GM12878 (cell line): ENCODE measurements at regions not wholly inside any gene's neighbourhood (a gene's known extent, or its start where the extent isn't known, plus 50 kb on each side); places are given as distances from the start of the nearest gene placed in this dataset.

Experiments used
- ATAC-seq: fragments of 200-7000 bp; cut with Tn5 transposase; 3 replicates; pipeline ENCODE4 v1.9.1; 2020; ENCODE audit warnings: mild to moderate bottlenecking, moderate library complexity
- BruUV-seq: library from RNA; stranded (reverse); fragments of 400-500 nt; replicated peaks from 2 replicates; lab custom pipeline; 2021; lab: Mats Ljungman, UMichigan
- CTCF ChIA-PET: fragments of 300-600 bp; sonication (Branson Sonifier 250); formaldehyde crosslinking; extraction: SDS; loops from one replicate; lab custom pipeline; 2021; ENCODE audit warnings: inconsistent platforms; lab: Yijun Ruan, JAX
- POLR2A ChIA-PET: fragments of 350-600 bp; formaldehyde crosslinking; extraction: SDS; loops from one replicate; lab custom pipeline; 2021; ENCODE audit warnings: inconsistent platforms; lab: Charles Lee
- RAD21 ChIA-PET: fragments of 300-600 bp; sonication (Branson Sonifier 250); formaldehyde crosslinking; loops from one replicate; lab custom pipeline; 2023; ENCODE audit warnings: antibody characterized with exemption; ENCODE audit not compliant: unreplicated experiment; lab: Charles Lee
- SMC1A ChIA-PET: fragments of 300-600 bp; sonication (Branson Sonifier 250); formaldehyde crosslinking; loops from one replicate; lab custom pipeline; 2023; ENCODE audit not compliant: unreplicated experiment, uncharacterized antibody; lab: Charles Lee
- DNase-seq: peaks from one replicate; pipeline ENCODE4 v3.0.0-alpha.2; 2011; ENCODE audit warnings: low read depth, low spot score
- FAIRE-seq: peaks from 3 replicates; lab custom pipeline; 2011; peaks lifted over from hg19 to GRCh38; lab: Jason Lieb, UNC
- H2AFZ ChIP-seq: 2 replicates; pipeline ENCODE4 v1.6.0; 2011; ENCODE audit warnings: low read depth, low read length, control low read depth; ENCODE audit not compliant: control insufficient read depth
- H3K27ac ChIP-seq: 2 replicates; pipeline ENCODE4 v1.5.1; 2011; ENCODE audit warnings: control low read depth; ENCODE audit not compliant: control insufficient read depth, insufficient read depth
- H3K27me3 ChIP-seq, 2 experiments: replicated peaks in 1 of 2; 2 replicates each; pipeline versions ENCODE4 v1.6.0 to v1.6.1; 2011; ENCODE audit warnings: low read length in 1 of 2; ENCODE audit not compliant: control insufficient read depth in 2 of 2, insufficient read depth in 2 of 2
- H3K36me3 ChIP-seq, 2 experiments: 2 replicates each; pipeline ENCODE4 v1.5.1; 2011; ENCODE audit warnings: low read length in 1 of 2; ENCODE audit not compliant: control insufficient read depth in 2 of 2, insufficient read depth in 2 of 2
- H3K4me1 ChIP-seq: 2 replicates; pipeline ENCODE4 v1.6.1; 2011; ENCODE audit warnings: mild to moderate bottlenecking, low read length, moderate library complexity, mixed read lengths; ENCODE audit not compliant: control insufficient read depth, insufficient read depth
- H3K4me2 ChIP-seq: 2 replicates; pipeline ENCODE4 v1.6.0; 2011; ENCODE audit warnings: control low read depth; ENCODE audit not compliant: control insufficient read depth, insufficient read depth
- H3K4me3 ChIP-seq: fragments of 200-600 bp; sonication (generic); 2 replicates; pipeline ENCODE4 v1.5.1; 2016
- H3K79me2 ChIP-seq: 2 replicates; pipeline ENCODE4 v1.6.0; 2011; ENCODE audit warnings: low read length; ENCODE audit not compliant: control insufficient read depth, insufficient read depth
- H3K9ac ChIP-seq: 2 replicates; pipeline ENCODE4 v1.8.0; 2011; ENCODE audit warnings: low read length, control low read depth, mixed read lengths; ENCODE audit not compliant: control insufficient read depth, insufficient read depth
- H3K9me3 ChIP-seq: replicated peaks from 3 replicates; pipeline ENCODE4 v1.5.1; 2011; ENCODE audit warnings: mild to moderate bottlenecking, low read length; ENCODE audit not compliant: control insufficient read depth, insufficient read depth
- H4K20me1 ChIP-seq: 2 replicates; pipeline ENCODE4 v1.6.0; 2011; ENCODE audit not compliant: control insufficient read depth, insufficient read depth
- E4F1 ChIP-seq: fragments of 450-650 bp; IDR thresholded peaks from 2 replicates; pipeline ENCODE4 v1.6.1; 2018; ENCODE audit warnings: borderline replicate concordance, mild to moderate bottlenecking; ENCODE audit not compliant: partially characterized antibody
- MLLT1 ChIP-seq: fragments of 450-650 bp; IDR thresholded peaks from 2 replicates; pipeline ENCODE4 v1.6.1; 2016; ENCODE audit warnings: mild to moderate bottlenecking
- PBX3 ChIP-seq: IDR thresholded peaks from 2 replicates; pipeline ENCODE4 v1.6.1; 2011; ENCODE audit warnings: mild to moderate bottlenecking, low read depth, low read length, moderate library complexity; ENCODE audit not compliant: insufficient replicate concordance
- RAD51 ChIP-seq: fragments of 450-650 bp; IDR thresholded peaks from 2 replicates; pipeline ENCODE4 v1.6.1; 2016; ENCODE audit warnings: moderate library complexity, mild to moderate bottlenecking, inconsistent platforms
- SIN3A ChIP-seq: IDR thresholded peaks from 2 replicates; pipeline ENCODE4 v1.6.1; 2012; ENCODE audit warnings: low read depth, low read length, improper control_type of control experiment
- SPI1 ChIP-seq: IDR thresholded peaks from 2 replicates; pipeline ENCODE4 v1.6.1; 2011; ENCODE audit warnings: low read depth, mild to moderate bottlenecking, low read length, moderate library complexity, borderline replicate concordance; ENCODE audit not compliant: insufficient read depth
- YY1 ChIP-seq: IDR thresholded peaks from 2 replicates; pipeline ENCODE4 v1.6.1; 2011; ENCODE audit warnings: low read depth, mild to moderate bottlenecking, low read length
- ZNF592 ChIP-seq: fragments of 450-650 bp; IDR thresholded peaks from 2 replicates; pipeline ENCODE4 v1.6.1; 2017; ENCODE audit warnings: mild to moderate bottlenecking, moderate library complexity
- WGBS: methylation state at CpG from one replicate; pipeline ENCODE4 v1.1.6; 2016; ENCODE audit warnings: low lambda C conversion rate; ENCODE audit not compliant: insufficient replicate concordance, insufficient coverage; ENCODE audit errors: missing lambda C conversion rate; 5-methylcytosine and 5-hydroxymethylcytosine counted together
- in situ Hi-C: fragments of 300-500 bp; cut with MboI; formaldehyde crosslinking; loops from 9 replicates; pipeline ENCODE4 v1.14.3; 2018; ENCODE audit warnings: mixed read lengths
- intact Hi-C: fragments of 100-400 bp; cut with micrococcal nuclease; formaldehyde crosslinking; loops from one replicate; pipeline ENCODE4 v1.14.2; 2022; ENCODE audit not compliant: unreplicated experiment

DNA sequence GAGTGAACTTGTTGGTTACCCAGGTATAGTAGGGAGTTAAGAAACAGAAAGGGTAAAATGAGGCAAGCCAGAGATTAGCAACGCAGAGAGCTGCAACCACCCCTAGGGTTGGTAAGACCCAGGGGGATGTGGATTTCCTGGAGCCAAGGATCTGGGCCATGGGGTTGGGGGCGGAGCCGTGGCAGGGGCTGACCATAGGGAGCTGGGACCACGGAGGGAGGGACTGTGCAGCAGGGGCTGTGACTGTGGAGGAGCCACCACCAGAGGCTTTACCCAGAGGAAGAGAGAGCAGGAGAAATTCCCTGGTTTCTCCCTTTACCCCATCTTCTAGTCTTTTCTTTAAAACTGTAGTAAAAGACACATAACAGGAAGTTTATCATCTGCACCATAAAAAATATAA, 58.6 kb upstream of the BAIAP2L1 start:
- no peak overlapping the region for H3K4me2 ChIP-seq
- ATAC-seq = no peak
- no peaks in the 10 kb centered on the region; a peak in 1 of 4 replicates for H3K27me3 ChIP-seq
- POLR2A ChIA-PET = no interaction called here
- SMC1A ChIA-PET = no interaction called here
- H4K20me1 ChIP-seq = no peaks in the 10 kb centered on the region
- CTCF ChIA-PET = no interaction called here
- in situ Hi-C loops = no loop called here
- DNase-seq = no peak
- no peaks in the 10 kb centered on the region; the same call in 1 of the 2 replicates for H3K4me1 ChIP-seq
- TF ChIP-seq YY1 = no peak
- TF ChIP-seq RAD51 = no peak
- TF ChIP-seq E4F1 = no peak
- no peak for TF ChIP-seq SPI1
- no peak for TF ChIP-seq MLLT1
- TF ChIP-seq SIN3A = no peak
- TF ChIP-seq ZNF592 = no peak
- TF ChIP-seq PBX3 = no peak
- no peak for FAIRE-seq
- H3K9me3 ChIP-seq = no peaks in the 10 kb centered on the region
- RAD21 ChIA-PET = no interaction called here
- WGBS = 50% methylated on average over 4 of the region's 4 CpGs
- no peak overlapping the region for H3K27ac ChIP-seq
- no peaks in the 10 kb centered on the region for H3K79me2 ChIP-seq
- no peak overlapping the region for H2AFZ ChIP-seq
- H3K9ac ChIP-seq = no peak overlapping the region
- BruUV-seq = no TSS peak
- H3K36me3 ChIP-seq = no peaks in the 10 kb centered on the region
- intact Hi-C loops = no loop called here
- no peak overlapping the region for H3K4me3 ChIP-seq
